Choroid plexus epithelial cell (primary cell): ENCODE measurements at regions not wholly inside any gene's neighbourhood (a gene's known extent, or its start where the extent isn't known, plus 50 kb on each side); places are given as distances from the start of the nearest gene placed in this dataset.

Experiments
- DNase-seq: peaks from one replicate; pipeline ENCODE4 v3.0.0-alpha.2; 2010; ENCODE audit warnings: low read depth
- H3K4me3 ChIP-seq: 2 replicates; pipeline ENCODE4 v1.5.1; 2011; ENCODE audit warnings: low read depth, mild to moderate bottlenecking, control low read depth, low read length, moderate library complexity
- CTCF ChIP-seq: conservative IDR thresholded peaks from 2 replicates; pipeline ENCODE4 v1.5.1; 2011; ENCODE audit warnings: low read depth, mild to moderate bottlenecking, control low read depth, inconsistent platforms, low read length, moderate library complexity

DNA sequence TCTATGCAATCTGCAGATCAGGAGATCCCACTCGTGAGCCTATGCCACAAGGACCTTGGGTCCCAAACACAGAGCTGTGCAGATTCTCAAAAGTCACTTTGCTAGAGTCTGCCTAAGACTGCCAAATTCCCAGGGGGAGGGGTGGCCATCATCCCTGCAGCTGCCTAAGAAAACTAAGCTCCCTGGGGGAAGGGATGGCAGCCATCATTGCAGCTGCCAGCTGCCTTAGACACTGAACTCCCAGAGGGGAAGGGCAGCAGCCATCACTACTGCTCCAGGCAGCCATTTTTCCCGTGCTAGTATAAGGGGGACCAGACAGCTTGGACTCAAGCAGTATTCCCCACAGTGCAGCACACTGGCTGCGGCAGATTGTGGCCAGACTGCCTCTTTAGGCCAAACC is 156.9 kb downstream of the NKX6-1 start:
- TF ChIP-seq CTCF, result no peak
- no peak for DNase-seq

GRCh38 chr4:84341559-84341958 is 157.5 kb downstream of the NKX6-1 start:
- TF ChIP-seq CTCF, result no peak
- no peak for DNase-seq
- no peak overlapping the region for H3K4me3 ChIP-seq

More for the DNA sequence above, 156.9 kb downstream of the NKX6-1 start:
- no peak overlapping the region for H3K4me3 ChIP-seq

- no peak for TF ChIP-seq CTCF
- no peak for DNase-seq
Measured at GRCh38 chr4:84338367-84338766, 160.7 kb downstream of the NKX6-1 start.

GRCh38 chr4:84336964-84337705 is 162.0 kb downstream of the NKX6-1 start:
- no peak for TF ChIP-seq CTCF
- no peak for DNase-seq
- H3K4me3 ChIP-seq, result no peak overlapping the region

More at GRCh38 chr4:84338367-84338766, 160.7 kb downstream of the NKX6-1 start:
- H3K4me3 ChIP-seq, result no peak overlapping the region

GRCh38 chr4:84327526-84327925 is 171.6 kb downstream of the NKX6-1 start:
- DNase-seq, result no peak
- H3K4me3 ChIP-seq, result no peak overlapping the region
- no peak for TF ChIP-seq CTCF

DNA sequence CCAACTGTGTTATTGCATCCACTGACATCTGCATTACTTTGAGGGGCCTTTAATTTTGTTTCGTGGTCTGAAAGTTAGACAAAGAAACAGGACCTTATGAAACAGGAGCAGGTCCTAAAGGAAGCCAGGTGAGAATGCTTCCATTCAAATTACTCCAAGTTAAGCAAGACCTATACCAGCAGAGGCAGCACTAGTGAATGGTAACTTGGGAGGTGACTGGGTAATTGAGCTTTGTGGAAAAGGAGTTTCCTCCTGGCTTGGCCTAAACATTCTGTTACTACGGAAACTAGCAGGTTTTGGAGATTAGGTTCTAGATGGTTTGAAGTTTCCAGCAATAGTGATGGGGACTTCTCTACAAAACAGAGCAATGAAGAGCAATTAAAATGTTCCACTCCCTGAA is 173.5 kb downstream of the NKX6-1 start:
- no peak for DNase-seq
- no peak overlapping the region for H3K4me3 ChIP-seq
- TF ChIP-seq CTCF, result no peak
